HG03025 (cell line): ENCODE measurements at regions not wholly inside any gene's neighbourhood (a gene's known extent, or its start where the extent isn't known, plus 50 kb on each side); places are given as distances from the start of the nearest gene placed in this dataset.
A peak's percentile ranks its signal among the peaks of the same experiment; 100 is the strongest.

Source experiments
- ATAC-seq: cut with Tn5 transposase; IDR thresholded peaks from one replicate; pipeline ENCODE4 v1.9.1; 2021; ENCODE audit warnings: mild to moderate bottlenecking, moderate library complexity; ENCODE audit not compliant: unreplicated experiment, low FRiP score

- no peak for ATAC-seq
Observed at GRCh38 chr10:62887642-62888041, 71.5 kb upstream of the EGR2 start.

GRCh38 chr10:62885684-62886461, 69.7 kb upstream of the EGR2 start:
- no peak for ATAC-seq

GRCh38 chr10:62880162-62880561, 64.0 kb upstream of the EGR2 start:
- no peak for ATAC-seq

GRCh38 chr10:62873866-62874265, 57.7 kb upstream of the EGR2 start:
- ATAC-seq, result no peak

GRCh38 chr10:62870866-62871265, 54.7 kb upstream of the EGR2 start:
- ATAC-seq, result peak; percentile 65

GRCh38 chr10:62869958-62870357, 53.8 kb upstream of the EGR2 start:
- ATAC-seq, result no peak

- ATAC-seq, result no peak
Observed at GRCh38 chr10:62866941-62867340, 50.8 kb upstream of the EGR2 start.

- no peak for ATAC-seq
Observed at GRCh38 chr10:62866451-62866850, 50.3 kb upstream of the EGR2 start.
